GM12892 (cell line): ENCODE measurements at regions not wholly inside any gene's neighbourhood (a gene's known extent, or its start where the extent isn't known, plus 50 kb on each side); places are given as distances from the start of the nearest gene placed in this dataset.

Source experiments
- POLR2A ChIP-seq: IDR thresholded peaks from 2 replicates; pipeline ENCODE4 v1.6.1; 2011; ENCODE audit warnings: low read depth, low read length, control low read depth
- POLR2AphosphoS5 ChIP-seq: IDR thresholded peaks from 2 replicates; pipeline ENCODE4 v1.6.1; 2011; ENCODE audit warnings: low read depth, low read length, control low read depth

DNA sequence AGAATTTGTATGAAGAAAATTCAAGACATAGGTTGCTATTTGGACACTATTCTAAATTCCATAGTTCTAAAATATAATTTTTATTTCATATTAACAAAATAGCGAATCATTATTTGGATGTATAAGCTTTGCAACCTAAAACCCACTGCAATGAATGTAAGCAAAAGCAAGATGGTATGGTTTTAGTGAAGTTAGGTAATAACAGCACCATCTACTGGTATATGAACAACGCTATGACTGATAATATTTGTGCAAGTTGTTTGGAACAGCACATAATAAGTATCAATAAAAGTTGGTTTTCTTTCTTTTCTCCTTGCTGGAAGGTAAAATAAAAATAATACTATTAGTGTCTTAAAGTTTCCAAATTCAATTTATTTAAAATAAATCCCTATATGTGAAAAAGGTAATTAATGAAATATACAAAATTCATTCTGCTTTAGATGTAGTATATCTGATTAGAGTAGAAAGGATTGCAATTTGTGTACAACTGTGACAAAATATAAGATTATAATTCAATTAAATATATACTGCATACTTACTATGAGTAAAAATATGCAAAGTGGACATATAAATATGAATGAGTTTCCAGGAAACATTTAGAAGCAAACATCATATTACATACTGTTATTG is 79.0 kb upstream of the LSM8 start:
- TF ChIP-seq POLR2AphosphoS5: no peak
- TF ChIP-seq POLR2A: no peak
